Endothelial cell (in vitro differentiated cells): ENCODE measurements at regions not wholly inside any gene's neighbourhood (a gene's known extent, or its start where the extent isn't known, plus 50 kb on each side); places are given as distances from the start of the nearest gene placed in this dataset.

Experiments
- DNase-seq: peaks from one replicate; pipeline ENCODE4 v3.0.0; 2021; ENCODE audit warnings: low spot score
- H3K27ac Mint-ChIP-seq: one replicate; pipeline ENCODE4 v1.8.0; 2021; ENCODE audit warnings: mixed read lengths, inconsistent platforms; ENCODE audit not compliant: unreplicated experiment
- H3K27me3 Mint-ChIP-seq: one replicate; pipeline ENCODE4 v1.8.0; 2021; ENCODE audit warnings: mild to moderate bottlenecking, moderate library complexity, mixed read lengths, inconsistent platforms; ENCODE audit not compliant: unreplicated experiment
- H3K36me3 Mint-ChIP-seq: one replicate; pipeline ENCODE4 v1.8.0; 2021; ENCODE audit warnings: mild to moderate bottlenecking, low read depth, mixed read lengths, inconsistent platforms; ENCODE audit not compliant: unreplicated experiment
- H3K4me1 Mint-ChIP-seq: one replicate; pipeline ENCODE4 v1.8.0; 2021; ENCODE audit warnings: mild to moderate bottlenecking, mixed read lengths, inconsistent platforms; ENCODE audit not compliant: unreplicated experiment
- H3K4me3 Mint-ChIP-seq: one replicate; pipeline ENCODE4 v1.8.0; 2021; ENCODE audit warnings: mild to moderate bottlenecking, mixed read lengths, inconsistent platforms; ENCODE audit not compliant: unreplicated experiment
- H3K9me3 Mint-ChIP-seq: one replicate; pipeline ENCODE4 v1.8.0; 2021; ENCODE audit warnings: mixed read lengths, inconsistent platforms; ENCODE audit not compliant: unreplicated experiment
- CTCF ChIP-seq: fragments of 200-600 bp; sonication (generic); IDR thresholded peaks from one replicate; pipeline ENCODE4 v1.5.0; 2021; ENCODE audit warnings: antibody characterized with exemption; ENCODE audit not compliant: unreplicated experiment

- no peak for DNase-seq
- H3K27me3 Mint-ChIP-seq = no peaks in the 10 kb centered on the region
- no peaks in the 10 kb centered on the region for H3K36me3 Mint-ChIP-seq
- no peaks in the 10 kb centered on the region for H3K4me1 Mint-ChIP-seq
- no peak for TF ChIP-seq CTCF
- no peaks in the 10 kb centered on the region for H3K9me3 Mint-ChIP-seq
- no peak overlapping the region for H3K4me3 Mint-ChIP-seq
- H3K27ac Mint-ChIP-seq = no peak overlapping the region
Observed at GRCh38 chr9:108477529-108478006, 378.2 kb downstream of the ACTL7B start.

GRCh38 chr9:108476574-108476973 is 379.2 kb downstream of the ACTL7B start:
- Mint-ChIP-seq H3K36me3 (no peaks in the 10 kb centered on the region), H3K4me1 (no peaks in the 10 kb centered on the region), H3K9me3 (no peaks in the 10 kb centered on the region), H3K27ac (no peak overlapping the region), H3K27me3 (no peaks in the 10 kb centered on the region), H3K4me3 (no peak overlapping the region)
- no peak for TF ChIP-seq CTCF
- no peak for DNase-seq

- Mint-ChIP-seq H3K4me1 (no peaks in the 10 kb centered on the region), H3K27ac (no peak overlapping the region)
- no peak for TF ChIP-seq CTCF
Observed at GRCh38 chr9:108475813-108476212, 380.0 kb downstream of the ACTL7B start.

GRCh38 chr9:108474356-108474755 is 381.4 kb downstream of the ACTL7B start:
- H3K36me3 Mint-ChIP-seq = no peaks in the 10 kb centered on the region
- no peaks in the 10 kb centered on the region for H3K27me3 Mint-ChIP-seq
- no peak for TF ChIP-seq CTCF
- H3K4me3 Mint-ChIP-seq = no peak overlapping the region
- H3K4me1 Mint-ChIP-seq = no peaks in the 10 kb centered on the region
- no peak for DNase-seq
- H3K27ac Mint-ChIP-seq = no peak overlapping the region
- H3K9me3 Mint-ChIP-seq = no peaks in the 10 kb centered on the region

More at GRCh38 chr9:108475813-108476212, 380.0 kb downstream of the ACTL7B start:
- DNase-seq = no peak
- no peaks in the 10 kb centered on the region for H3K27me3 Mint-ChIP-seq
- no peaks in the 10 kb centered on the region for H3K9me3 Mint-ChIP-seq
- no peaks in the 10 kb centered on the region for H3K36me3 Mint-ChIP-seq
- no peak overlapping the region for H3K4me3 Mint-ChIP-seq

GRCh38 chr9:108473209-108474112 is 382.3 kb downstream of the ACTL7B start:
- Mint-ChIP-seq H3K36me3 (no peaks in the 10 kb centered on the region), H3K27me3 (no peaks in the 10 kb centered on the region), H3K4me3 (no peak overlapping the region), H3K27ac (no peak overlapping the region), H3K4me1 (no peaks in the 10 kb centered on the region), H3K9me3 (no peaks in the 10 kb centered on the region)
- no peak for TF ChIP-seq CTCF
- no peak for DNase-seq
